ENCODE measurements at regions not wholly inside any gene's neighbourhood (a gene's known extent, or its start where the extent isn't known, plus 50 kb on each side); places are given as distances from the start of the nearest gene placed in this dataset.

GRCh38 chr5:42880496-42881150, 68.9 kb upstream of the SELENOP start:
- H3K9me3 ChIP-seq (ENCODE audit: control insufficient read depth, insufficient read depth, low read length), result no peaks in the 10 kb centered on the region
- no peak for DNase-seq (ENCODE audit: low read depth, low spot score)
- H3K27me3 ChIP-seq (ENCODE audit: control insufficient read depth, insufficient read depth, low read length), result no peaks in the 10 kb centered on the region
- H3K27ac ChIP-seq (ENCODE audit: low read length), result no peak overlapping the region
- no peaks in the 10 kb centered on the region for H3K36me3 ChIP-seq (ENCODE audit: control insufficient read depth, insufficient read depth, low read length)
- H3K4me3 ChIP-seq (ENCODE audit: low read length), result no peak overlapping the region
- H3K4me1 ChIP-seq (ENCODE audit: control insufficient read depth, insufficient read depth, low read length), result no peaks in the 10 kb centered on the region
- WGBS (ENCODE audit: insufficient coverage, insufficient read length), result no CpG with 5 or more reads among the region's 1 CpG

DNA sequence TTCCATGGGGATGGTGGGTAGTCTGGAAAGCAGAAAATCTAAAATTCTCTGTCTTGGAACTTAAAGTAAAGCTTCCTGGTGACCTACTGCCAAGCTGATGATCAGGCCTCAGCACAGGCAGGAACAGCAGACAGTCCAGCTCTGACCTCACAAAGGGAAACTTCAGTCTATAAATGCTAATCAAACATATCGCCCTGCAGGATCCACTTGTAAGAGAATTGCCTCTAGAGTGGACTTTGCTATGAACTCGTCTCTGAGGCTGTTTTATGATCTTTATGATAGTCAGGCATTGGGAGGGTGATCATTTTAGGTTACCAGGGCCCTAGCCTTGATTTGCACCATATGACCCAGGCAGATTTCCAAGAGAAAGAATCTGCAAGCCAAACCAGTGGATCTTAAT, 67.6 kb upstream of the SELENOP start:
- H3K4me3 ChIP-seq (ENCODE audit: low read length), result no peak overlapping the region
- no CpG with 5 or more reads among the region's 2 CpGs for WGBS (ENCODE audit: insufficient coverage, insufficient read length)
- DNase-seq (ENCODE audit: low read depth, low spot score), result no peak
- no peaks in the 10 kb centered on the region for H3K9me3 ChIP-seq (ENCODE audit: control insufficient read depth, insufficient read depth, low read length)
- no peaks in the 10 kb centered on the region for H3K36me3 ChIP-seq (ENCODE audit: control insufficient read depth, insufficient read depth, low read length)
- no peaks in the 10 kb centered on the region for H3K4me1 ChIP-seq (ENCODE audit: control insufficient read depth, insufficient read depth, low read length)
- no peaks in the 10 kb centered on the region for H3K27me3 ChIP-seq (ENCODE audit: control insufficient read depth, insufficient read depth, low read length)
- H3K27ac ChIP-seq (ENCODE audit: low read length), result no peak overlapping the region

DNA sequence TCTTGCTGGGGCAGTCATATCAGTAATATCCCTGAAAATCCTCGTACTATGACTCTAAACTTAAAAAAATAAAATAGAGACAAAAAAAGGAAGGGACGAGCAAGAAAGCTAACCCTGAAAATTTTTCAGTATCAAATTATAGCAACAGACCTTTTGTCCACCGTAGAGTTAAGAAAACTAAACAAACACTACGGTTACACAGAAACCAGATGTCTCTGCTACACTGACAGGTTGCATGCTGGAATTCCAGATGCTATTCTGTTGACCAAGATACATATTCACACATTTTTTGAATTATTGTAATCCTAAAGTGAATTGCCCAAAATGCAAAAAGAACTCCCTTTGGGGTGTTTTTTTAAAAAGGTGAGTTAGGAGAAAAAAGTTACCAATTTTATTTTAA, 66.9 kb upstream of the SELENOP start:
- Histone ChIP-seq H3K36me3 (ENCODE audit: control insufficient read depth, insufficient read depth, low read length) (no peaks in the 10 kb centered on the region), H3K4me3 (ENCODE audit: low read length) (no peak overlapping the region), H3K4me1 (ENCODE audit: control insufficient read depth, insufficient read depth, low read length) (no peaks in the 10 kb centered on the region), H3K9me3 (ENCODE audit: control insufficient read depth, insufficient read depth, low read length) (no peaks in the 10 kb centered on the region), H3K27me3 (ENCODE audit: control insufficient read depth, insufficient read depth, low read length) (no peaks in the 10 kb centered on the region), H3K27ac (ENCODE audit: low read length) (no peak overlapping the region)
- no CpG with 5 or more reads among the region's 4 CpGs for WGBS (ENCODE audit: insufficient coverage, insufficient read length)
- DNase-seq (ENCODE audit: low read depth, low spot score), result no peak

- no peak for DNase-seq (ENCODE audit: low read depth, low spot score)
- Histone ChIP-seq H3K4me3 (ENCODE audit: low read length) (no peak overlapping the region), H3K9me3 (ENCODE audit: control insufficient read depth, insufficient read depth, low read length) (no peaks in the 10 kb centered on the region), H3K36me3 (ENCODE audit: control insufficient read depth, insufficient read depth, low read length) (no peaks in the 10 kb centered on the region), H3K27ac (ENCODE audit: low read length) (no peak overlapping the region), H3K27me3 (ENCODE audit: control insufficient read depth, insufficient read depth, low read length) (no peaks in the 10 kb centered on the region), H3K4me1 (ENCODE audit: control insufficient read depth, insufficient read depth, low read length) (no peaks in the 10 kb centered on the region)
Observed at GRCh38 chr5:42878041-42878440, 66.3 kb upstream of the SELENOP start.

GRCh38 chr5:42877431-42877830, 65.7 kb upstream of the SELENOP start:
- no peaks in the 10 kb centered on the region for H3K9me3 ChIP-seq (ENCODE audit: control insufficient read depth, insufficient read depth, low read length)
- no peaks in the 10 kb centered on the region for H3K27me3 ChIP-seq (ENCODE audit: control insufficient read depth, insufficient read depth, low read length)
- no peaks in the 10 kb centered on the region for H3K4me1 ChIP-seq (ENCODE audit: control insufficient read depth, insufficient read depth, low read length)
- H3K36me3 ChIP-seq (ENCODE audit: control insufficient read depth, insufficient read depth, low read length), result no peaks in the 10 kb centered on the region
- DNase-seq (ENCODE audit: low read depth, low spot score), result no peak
- no CpG with 5 or more reads among the region's 2 CpGs for WGBS (ENCODE audit: insufficient coverage, insufficient read length)
- no peak overlapping the region for H3K4me3 ChIP-seq (ENCODE audit: low read length)
- H3K27ac ChIP-seq (ENCODE audit: low read length), result no peak overlapping the region

- no CpG with 5 or more reads among the region's 4 CpGs for WGBS (ENCODE audit: insufficient coverage, insufficient read length)
- DNase-seq (ENCODE audit: low read depth, low spot score), result no peak
- Histone ChIP-seq H3K9me3 (ENCODE audit: control insufficient read depth, insufficient read depth, low read length) (no peaks in the 10 kb centered on the region), H3K4me1 (ENCODE audit: control insufficient read depth, insufficient read depth, low read length) (no peaks in the 10 kb centered on the region), H3K4me3 (ENCODE audit: low read length) (no peak overlapping the region), H3K36me3 (ENCODE audit: control insufficient read depth, insufficient read depth, low read length) (no peaks in the 10 kb centered on the region), H3K27me3 (ENCODE audit: control insufficient read depth, insufficient read depth, low read length) (no peaks in the 10 kb centered on the region), H3K27ac (ENCODE audit: low read length) (no peak overlapping the region)
Observed at GRCh38 chr5:42876375-42876844, 64.7 kb upstream of the SELENOP start.

DNA sequence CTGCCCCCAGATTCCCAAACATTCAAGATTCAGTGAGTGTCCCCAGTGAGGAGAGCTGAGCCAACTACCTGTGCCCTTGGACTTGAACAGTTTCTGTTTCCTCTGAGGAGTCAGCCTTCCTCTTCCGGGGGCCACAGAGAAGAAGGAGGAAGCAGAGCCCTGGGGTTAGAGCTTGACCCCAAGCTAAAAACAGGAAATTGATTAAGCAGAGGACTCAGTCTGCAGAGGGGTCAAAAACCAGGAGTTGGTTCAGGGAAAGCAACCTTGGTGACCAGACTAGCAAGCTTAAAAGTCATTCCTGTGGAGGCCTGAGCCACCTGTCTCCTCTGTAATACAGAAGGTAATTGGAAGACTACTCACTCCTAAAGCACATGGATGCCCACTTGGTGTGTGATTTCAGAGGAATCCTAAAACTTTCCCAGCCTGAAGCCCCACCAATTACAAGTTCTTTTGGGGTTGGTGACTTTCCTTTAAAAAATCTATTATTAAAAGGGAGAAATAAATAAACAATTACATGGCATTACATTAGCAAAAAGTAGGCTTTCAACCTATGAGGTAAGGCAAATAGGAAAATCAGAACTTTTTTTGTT, 64.2 kb upstream of the SELENOP start:
- Histone ChIP-seq H3K4me3 (ENCODE audit: low read length) (no peak overlapping the region), H3K27me3 (ENCODE audit: control insufficient read depth, insufficient read depth, low read length) (no peaks in the 10 kb centered on the region), H3K27ac (ENCODE audit: low read length) (no peak overlapping the region), H3K9me3 (ENCODE audit: control insufficient read depth, insufficient read depth, low read length) (no peaks in the 10 kb centered on the region), H3K4me1 (ENCODE audit: control insufficient read depth, insufficient read depth, low read length) (no peaks in the 10 kb centered on the region), H3K36me3 (ENCODE audit: control insufficient read depth, insufficient read depth, low read length) (no peaks in the 10 kb centered on the region)
- WGBS (ENCODE audit: insufficient coverage, insufficient read length), result no CpG with 5 or more reads among the region's 1 CpG
- no peak for DNase-seq (ENCODE audit: low read depth, low spot score)

DNA sequence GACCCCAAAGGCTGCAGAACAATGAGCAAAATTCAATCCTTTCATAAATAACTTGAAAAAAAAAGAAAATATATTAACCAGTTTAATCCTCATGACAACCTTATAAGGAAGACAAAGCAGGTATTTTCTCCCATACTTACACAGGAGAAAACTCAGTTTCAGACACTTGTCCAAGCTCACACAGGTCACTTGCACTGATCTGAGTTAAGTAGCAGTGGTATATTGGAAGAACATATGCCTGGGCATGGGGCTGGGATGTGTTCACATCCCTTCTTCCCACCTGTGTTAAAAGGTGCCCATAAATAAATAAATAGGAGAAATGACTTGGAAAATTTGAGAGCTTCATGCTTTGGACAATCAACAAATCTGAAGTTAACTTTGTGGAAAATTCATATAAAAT, 63.5 kb upstream of the SELENOP start:
- H3K9me3 ChIP-seq (ENCODE audit: control insufficient read depth, insufficient read depth, low read length), result no peaks in the 10 kb centered on the region
- DNase-seq (ENCODE audit: low read depth, low spot score), result no peak
- H3K36me3 ChIP-seq (ENCODE audit: control insufficient read depth, insufficient read depth, low read length), result no peaks in the 10 kb centered on the region
- no peak overlapping the region for H3K27ac ChIP-seq (ENCODE audit: low read length)
- H3K4me1 ChIP-seq (ENCODE audit: control insufficient read depth, insufficient read depth, low read length), result no peaks in the 10 kb centered on the region
- H3K27me3 ChIP-seq (ENCODE audit: control insufficient read depth, insufficient read depth, low read length), result no peaks in the 10 kb centered on the region
- no peak overlapping the region for H3K4me3 ChIP-seq (ENCODE audit: low read length)

DNA sequence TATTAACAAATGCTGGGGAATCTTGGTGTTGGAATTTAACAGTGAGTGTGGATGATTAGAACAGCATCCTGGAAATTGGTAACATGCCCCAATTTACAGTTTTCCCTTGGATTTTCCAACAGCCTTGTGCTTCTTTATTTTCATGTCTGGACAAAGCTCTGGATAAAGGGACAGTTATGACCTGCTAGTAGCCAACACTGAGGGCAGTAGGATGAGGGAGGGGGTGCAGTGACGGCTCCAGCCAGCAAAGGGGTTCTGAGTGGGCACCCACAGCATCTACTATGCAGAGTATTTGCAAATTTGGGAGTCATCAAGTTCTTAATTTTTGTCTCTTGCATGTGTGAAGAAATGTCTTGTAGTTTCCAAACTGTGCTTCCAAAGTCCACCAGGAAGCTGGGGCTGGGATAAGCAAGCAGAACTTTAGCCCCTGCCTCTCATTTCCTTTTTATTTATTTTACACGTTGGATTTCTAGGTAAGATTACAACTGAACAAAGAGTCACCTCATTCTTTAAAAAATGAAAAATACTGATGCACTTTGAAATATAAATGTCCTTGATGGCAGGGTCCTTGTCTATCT, 63.0 kb upstream of the SELENOP start:
- no peaks in the 10 kb centered on the region for H3K36me3 ChIP-seq (ENCODE audit: control insufficient read depth, insufficient read depth, low read length)
- H3K9me3 ChIP-seq (ENCODE audit: control insufficient read depth, insufficient read depth, low read length), result no peaks in the 10 kb centered on the region
- no peaks in the 10 kb centered on the region for H3K27me3 ChIP-seq (ENCODE audit: control insufficient read depth, insufficient read depth, low read length)
- H3K4me3 ChIP-seq (ENCODE audit: low read length), result no peak overlapping the region
- no peaks in the 10 kb centered on the region for H3K4me1 ChIP-seq (ENCODE audit: control insufficient read depth, insufficient read depth, low read length)
- WGBS (ENCODE audit: insufficient coverage, insufficient read length), result no CpG with 5 or more reads among the region's 2 CpGs
- no peak overlapping the region for H3K27ac ChIP-seq (ENCODE audit: low read length)
- DNase-seq (ENCODE audit: low read depth, low spot score), result no peak

DNA sequence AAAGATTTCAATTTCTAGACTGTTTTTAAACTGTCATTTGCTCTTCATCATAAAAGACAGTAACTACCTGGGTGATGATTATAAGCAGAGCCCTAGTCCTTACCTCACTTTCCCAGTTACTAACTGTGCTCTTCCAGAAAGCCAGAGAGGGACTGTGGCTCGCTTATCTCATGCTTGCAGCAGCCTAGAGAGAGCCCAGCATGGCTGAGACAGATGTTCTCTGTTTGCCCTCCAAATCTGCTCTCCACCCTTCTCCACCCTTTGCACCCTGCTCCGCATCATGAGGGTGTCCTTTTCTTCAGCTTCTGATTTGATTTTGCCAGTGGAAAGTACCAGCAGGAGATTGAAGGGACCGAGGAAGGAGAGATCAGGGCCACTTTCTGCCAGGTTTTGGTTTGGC, 61.2 kb upstream of the SELENOP start:
- Histone ChIP-seq H3K4me3 (ENCODE audit: low read length) (no peak overlapping the region), H3K4me1 (ENCODE audit: control insufficient read depth, insufficient read depth, low read length) (no peaks in the 10 kb centered on the region), H3K9me3 (ENCODE audit: control insufficient read depth, insufficient read depth, low read length) (no peaks in the 10 kb centered on the region), H3K36me3 (ENCODE audit: control insufficient read depth, insufficient read depth, low read length) (no peaks in the 10 kb centered on the region), H3K27me3 (ENCODE audit: control insufficient read depth, insufficient read depth, low read length) (no peaks in the 10 kb centered on the region), H3K27ac (ENCODE audit: low read length) (no peak overlapping the region)
- no peak for DNase-seq (ENCODE audit: low read depth, low spot score)
- no CpG with 5 or more reads among the region's 3 CpGs for WGBS (ENCODE audit: insufficient coverage, insufficient read length)

DNA sequence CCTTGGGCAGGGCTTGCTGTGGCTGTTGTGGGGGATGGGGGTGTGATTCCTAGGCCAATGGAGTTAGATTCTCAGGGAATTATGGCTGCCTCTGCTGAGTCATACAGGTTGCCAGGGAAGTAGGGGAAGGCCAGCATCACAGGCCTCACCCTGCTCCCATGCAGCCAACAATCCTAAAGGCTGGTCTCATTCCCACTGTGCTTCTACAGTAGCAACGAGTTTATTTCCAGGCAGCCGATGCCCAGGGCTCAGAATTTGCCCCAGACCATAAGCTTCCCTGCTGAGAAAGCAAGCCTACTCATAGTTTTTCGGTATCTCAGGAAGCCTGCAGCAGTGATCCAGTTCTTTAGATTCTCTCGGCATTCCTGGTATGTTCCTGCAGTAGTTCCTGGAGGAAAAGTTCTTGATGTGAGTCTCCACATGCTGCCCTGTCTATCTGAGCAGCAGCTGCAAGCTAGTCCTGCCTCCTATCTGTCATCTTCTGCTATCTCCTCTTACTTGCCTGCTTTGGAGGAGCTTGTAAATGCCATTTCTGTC, 59.3 kb upstream of the SELENOP start:
- no peak overlapping the region for H3K27ac ChIP-seq (ENCODE audit: low read length)
- H3K27me3 ChIP-seq (ENCODE audit: control insufficient read depth, insufficient read depth, low read length), result no peaks in the 10 kb centered on the region
- WGBS (ENCODE audit: insufficient coverage, insufficient read length), result no CpG with 5 or more reads among the region's 4 CpGs
- no peaks in the 10 kb centered on the region for H3K9me3 ChIP-seq (ENCODE audit: control insufficient read depth, insufficient read depth, low read length)
- no peaks in the 10 kb centered on the region for H3K4me1 ChIP-seq (ENCODE audit: control insufficient read depth, insufficient read depth, low read length)
- no peaks in the 10 kb centered on the region for H3K36me3 ChIP-seq (ENCODE audit: control insufficient read depth, insufficient read depth, low read length)
- no peak for DNase-seq (ENCODE audit: low read depth, low spot score)
- no peak overlapping the region for H3K4me3 ChIP-seq (ENCODE audit: low read length)

Measured in iPS DF 6.9 (cell line).